ENCODE measurements at regions not wholly inside any gene's neighbourhood (a gene's known extent, or its start where the extent isn't known, plus 50 kb on each side); places are given as distances from the start of the nearest gene placed in this dataset.

GRCh38 chr6:14658886-14659561 lies 541.5 kb downstream of the CD83 start:
- TF ChIP-seq GATA3 (IDR thresholded peaks at IDR 0.05; ENCODE audit: low read depth, low read length) (no peak), GATA2 (IDR thresholded peaks at IDR 0.05; ENCODE audit: low read depth, low read length) (no peak)
